ENCODE measurements at regions not wholly inside any gene's neighbourhood (a gene's known extent, or its start where the extent isn't known, plus 50 kb on each side); places are given as distances from the start of the nearest gene placed in this dataset.
A peak's percentile ranks its signal among the peaks of the same experiment; 100 is the strongest.

DNA sequence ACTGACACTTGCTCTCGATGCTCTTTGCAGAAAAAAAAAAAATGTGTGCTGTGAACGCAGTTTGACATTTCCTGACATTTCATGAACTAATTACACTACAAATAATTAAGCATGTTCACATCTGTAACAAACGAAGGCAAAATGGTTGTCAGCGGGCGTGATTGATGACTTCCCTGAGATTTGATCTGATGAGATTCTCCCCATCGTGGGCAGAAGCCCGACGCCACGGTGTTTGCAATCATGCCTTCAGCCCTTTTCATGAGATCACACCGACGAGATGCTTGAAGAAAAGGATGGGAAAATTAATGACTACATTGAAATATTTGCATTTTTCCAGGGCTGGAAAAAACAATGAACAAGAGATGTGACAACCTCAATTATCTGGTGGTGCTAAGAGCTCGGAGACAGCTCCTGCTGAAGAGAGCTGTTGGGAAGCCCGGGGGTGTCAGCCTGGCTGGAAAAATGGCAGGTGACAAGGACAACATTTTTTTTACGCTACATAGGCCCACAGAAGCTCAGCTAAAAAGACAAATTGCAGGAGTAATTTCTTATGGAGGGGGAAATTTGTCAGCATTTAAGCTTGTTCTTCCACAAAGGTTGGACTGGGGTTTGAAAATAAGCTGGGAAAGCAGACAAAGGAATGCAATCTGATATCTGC lies 259.4 kb upstream of the IRX3 start:
- Histone ChIP-seq H3K9me3 (no peaks in the 10 kb centered on the region), H3K4me1 (peaks cover 0 to 9% (median 0%) of the 10 kb centered on the region in 4 donors), H3K27me3 (no peaks in the 10 kb centered on the region), H3K4me3 (no peak overlapping the region), H3K27ac (no peak overlapping the region), H3K36me3 (no peaks in the 10 kb centered on the region)
- TF ChIP-seq CTCF (IDR thresholded peaks at IDR 0.05), result no peak
- intact Hi-C loops (cut with DNase I; ENCODE audit: low total_unique reads), result no loop called here
- no peak for DNase-seq

DNA sequence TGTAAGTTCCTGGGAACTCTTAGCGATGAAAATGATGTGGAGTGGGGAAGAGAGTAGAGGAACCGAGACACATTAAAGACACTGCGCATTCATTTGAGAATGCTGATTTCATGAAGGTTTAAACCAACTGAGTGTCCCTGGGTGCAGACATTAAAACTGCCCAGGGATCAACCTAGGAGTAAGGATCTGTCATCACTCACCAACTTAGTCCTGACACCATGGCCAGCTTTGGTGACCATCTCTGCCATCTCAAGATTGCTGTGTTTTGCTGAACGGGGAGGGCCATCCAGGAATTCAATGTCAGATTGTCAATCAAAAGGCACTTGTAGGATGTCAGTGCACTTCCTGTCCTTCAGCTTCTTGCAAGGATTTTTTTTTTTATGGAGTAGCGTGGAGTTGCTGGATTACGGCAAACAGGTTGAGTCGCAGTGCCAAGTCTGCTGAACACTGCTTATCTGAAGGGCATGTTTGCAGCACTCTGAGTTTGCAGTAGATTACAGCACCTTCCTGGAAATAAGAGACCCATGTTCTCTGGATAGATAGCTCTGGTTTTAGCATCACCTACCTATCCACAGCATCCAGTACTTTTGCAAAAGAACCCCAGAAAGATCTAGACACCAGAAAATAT lies 258.1 kb upstream of the IRX3 start:
- H3K27ac ChIP-seq, result no peak overlapping the region
- peaks cover 0 to 9% (median 0%) of the 10 kb centered on the region in 4 donors for H3K4me1 ChIP-seq
- DNase-seq, result no peak
- H3K9me3 ChIP-seq, result no peaks in the 10 kb centered on the region
- peaks cover 0 to 1% of the 10 kb centered on the region in 2 donors for H3K27me3 ChIP-seq
- H3K36me3 ChIP-seq, result no peaks in the 10 kb centered on the region
- TF ChIP-seq CTCF (IDR thresholded peaks at IDR 0.05), result no peak
- no peak overlapping the region for H3K4me3 ChIP-seq
- intact Hi-C loops (cut with DNase I; ENCODE audit: low total_unique reads), result no loop called here

DNA sequence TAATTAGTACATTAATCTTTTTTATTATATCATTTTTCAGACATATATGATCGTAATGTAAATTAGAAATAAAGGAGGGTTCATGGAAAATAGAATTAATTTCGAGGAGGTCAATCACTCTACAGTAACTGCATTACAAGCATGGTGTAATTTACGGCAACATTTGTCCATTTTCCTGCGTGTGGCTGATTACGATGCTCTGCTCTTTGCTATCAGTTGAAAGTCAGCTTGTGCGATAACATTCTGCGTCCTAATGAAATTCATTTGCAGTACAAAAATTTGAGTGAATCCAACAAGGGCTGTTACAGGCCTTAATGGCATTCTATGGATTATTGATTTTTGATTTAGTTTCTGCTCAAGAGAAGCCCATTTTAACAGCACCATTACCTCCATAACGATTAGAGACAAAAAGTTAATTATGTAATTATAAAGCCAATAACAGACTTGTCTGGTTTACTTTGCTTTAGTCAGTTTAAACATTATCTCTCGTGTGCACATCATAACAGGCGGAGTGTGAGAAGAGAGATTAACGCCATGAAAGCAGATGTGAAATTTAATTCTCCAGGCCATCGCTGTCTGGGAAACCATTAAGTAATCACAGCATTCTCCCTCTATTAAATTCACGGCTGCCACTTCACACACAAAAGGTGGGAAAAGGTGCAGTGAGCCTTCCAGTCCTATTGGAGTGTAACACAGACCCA lies 256.4 kb upstream of the IRX3 start:
- intact Hi-C loops (cut with DNase I; ENCODE audit: low total_unique reads), result no loop called here
- TF ChIP-seq CTCF (IDR thresholded peaks at IDR 0.05), result no peak
- no peak overlapping the region for H3K27ac ChIP-seq
- H3K4me3 ChIP-seq, result no peak overlapping the region
- H3K36me3 ChIP-seq, result no peaks in the 10 kb centered on the region
- H3K27me3 ChIP-seq, result peaks cover 0 to 9% of the 10 kb centered on the region in 2 donors
- DNase-seq, result no peak
- no peaks in the 10 kb centered on the region for H3K9me3 ChIP-seq
- H3K4me1 ChIP-seq, result peaks cover 0 to 9% (median 0%) of the 10 kb centered on the region in 4 donors

DNA sequence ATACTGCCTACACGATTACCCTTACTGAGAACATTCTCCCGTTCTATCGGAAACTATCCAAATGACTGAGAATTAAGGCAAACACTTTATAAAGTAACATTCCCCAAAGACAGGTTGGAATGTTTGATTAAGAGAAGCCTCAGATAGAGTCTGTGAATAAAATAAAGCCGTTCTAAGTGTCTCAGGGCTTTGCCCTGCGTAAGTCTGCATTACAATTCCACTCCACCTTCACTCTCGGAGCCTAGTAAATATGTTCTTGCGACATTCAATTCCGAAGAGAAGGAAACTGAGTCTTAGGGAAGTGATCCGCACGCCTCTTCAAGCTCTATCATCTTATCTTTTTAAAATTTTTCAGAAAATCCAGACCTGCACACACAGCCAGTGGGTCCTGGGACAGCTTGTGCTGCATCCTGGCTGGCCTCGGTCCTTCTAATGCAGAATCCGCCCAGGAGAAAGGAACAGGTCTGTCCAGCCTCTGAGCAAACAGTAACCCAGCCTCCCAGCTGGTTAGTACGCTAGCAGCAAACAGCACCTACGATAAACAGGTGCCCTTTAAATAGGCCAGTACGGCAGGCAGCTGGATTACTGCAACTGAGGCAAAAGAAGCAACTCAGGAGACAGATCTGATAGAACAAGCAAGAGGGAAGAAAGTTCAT lies 254.1 kb upstream of the IRX3 start:
- no peak for DNase-seq
- Histone ChIP-seq H3K4me1 (no peaks in the 10 kb centered on the region), H3K9me3 (no peaks in the 10 kb centered on the region), H3K36me3 (no peaks in the 10 kb centered on the region), H3K4me3 (no peak overlapping the region), H3K27me3 (peaks cover 0 to 11% of the 10 kb centered on the region in 2 donors), H3K27ac (no peak overlapping the region)
- intact Hi-C loops (cut with DNase I; ENCODE audit: low total_unique reads), result no loop called here
- TF ChIP-seq CTCF (IDR thresholded peaks at IDR 0.05), result no peak

DNA sequence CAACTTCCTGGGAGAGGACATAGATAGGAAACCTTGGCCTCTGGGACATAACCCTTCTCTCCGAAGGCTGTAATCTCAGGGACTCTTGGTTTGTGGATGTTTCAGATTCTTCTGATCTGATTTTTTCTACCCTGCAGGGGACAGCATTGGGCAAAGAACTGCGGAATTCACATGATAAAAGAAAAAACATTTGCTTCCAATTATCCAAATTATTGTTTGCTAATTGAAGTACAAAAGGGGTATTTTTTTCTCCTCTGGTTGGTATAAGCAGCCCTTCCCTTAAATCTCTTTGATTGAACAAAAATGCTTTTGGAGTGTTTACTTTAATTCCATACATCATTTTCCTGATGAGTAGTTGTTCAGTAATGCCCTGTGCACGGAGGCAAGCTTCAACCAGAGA lies 251.7 kb upstream of the IRX3 start:
- peak in 1 of 2 experiments; percentile 17 for TF ChIP-seq CTCF (IDR thresholded peaks at IDR 0.05)
- Histone ChIP-seq H3K4me3 (no peak overlapping the region), H3K27ac (no peak overlapping the region), H3K36me3 (no peaks in the 10 kb centered on the region), H3K4me1 (no peaks in the 10 kb centered on the region), H3K9me3 (no peaks in the 10 kb centered on the region), H3K27me3 (peaks cover 0 to 11% of the 10 kb centered on the region in 2 donors)
- DNase-seq, result no peak
- intact Hi-C loops (cut with DNase I; ENCODE audit: low total_unique reads), result no loop called here
